ENCODE measurements at regions not wholly inside any gene's neighbourhood (a gene's known extent, or its start where the extent isn't known, plus 50 kb on each side); places are given as distances from the start of the nearest gene placed in this dataset.

DNA sequence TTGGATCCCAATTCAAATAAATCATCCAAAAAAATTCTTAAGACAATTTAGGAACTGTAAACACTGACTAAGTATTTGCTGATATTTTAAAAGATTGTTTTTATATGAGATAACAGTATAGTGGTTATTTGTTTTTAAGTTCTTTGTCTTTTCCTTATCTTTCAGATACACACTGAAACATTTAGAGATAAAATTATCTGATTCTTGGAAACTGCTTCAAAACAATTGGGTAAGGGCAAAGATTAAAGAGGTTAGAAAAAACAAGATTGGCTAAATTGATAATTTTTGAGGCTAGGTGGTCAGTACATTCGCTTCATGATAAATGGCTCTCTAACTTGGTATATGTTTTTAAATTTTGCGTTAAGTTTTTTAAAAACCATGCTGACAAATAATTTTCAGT, 117.3 kb downstream of the PSMG1 start:
- no peaks in the 10 kb centered on the region for H3K9me3 Mint-ChIP-seq
- no peaks in the 10 kb centered on the region for H3K4me1 Mint-ChIP-seq
- H3K36me3 Mint-ChIP-seq (ENCODE audit: low read depth): no peaks in the 10 kb centered on the region
- DNase-seq: no peak
- POLR2A ChIA-PET: no interaction called here
- H3K27me3 Mint-ChIP-seq: peaks cover 11% of the 10 kb centered on the region
- H3K4me3 Mint-ChIP-seq: no peak overlapping the region
- CTCF ChIA-PET: no interaction called here
- H3K27ac Mint-ChIP-seq: no peak overlapping the region

GRCh38 chr21:39064325-39065012, 118.8 kb downstream of the PSMG1 start:
- Mint-ChIP-seq H3K27ac (no peak overlapping the region), H3K27me3 (peaks cover 5% of the 10 kb centered on the region), H3K4me3 (no peak overlapping the region), H3K4me1 (no peaks in the 10 kb centered on the region), H3K36me3 (ENCODE audit: low read depth) (no peaks in the 10 kb centered on the region), H3K9me3 (no peaks in the 10 kb centered on the region)
- DNase-seq: no peak
- ChIA-PET POLR2A (interaction anchor here (0.7 kb wide), 1 partner anchor 274 kb away, joined by 3 read pairs; no protein-coding TSS in a partner anchor), CTCF (interaction anchor here (0.7 kb wide), 1 partner anchor 9 kb away, joined by 3 read pairs; no protein-coding TSS in a partner anchor)

DNA sequence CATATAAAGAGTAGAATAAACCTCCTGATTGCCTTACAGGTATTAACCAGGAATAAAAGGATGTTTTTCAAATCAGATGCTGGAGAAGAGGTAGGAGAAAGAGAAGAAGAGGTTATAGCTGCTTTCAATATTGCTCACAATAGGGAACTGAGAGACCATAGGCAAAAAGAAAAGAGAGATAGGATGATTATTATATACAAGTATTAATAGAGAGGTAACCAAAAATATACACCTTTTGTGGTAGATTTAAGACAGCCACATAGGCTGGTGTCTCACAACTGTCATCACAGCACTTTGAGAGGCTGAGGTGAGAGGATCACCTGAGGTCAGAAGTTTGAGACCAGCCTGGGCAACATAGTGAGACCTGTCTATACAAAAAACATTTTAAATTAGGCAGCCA, 119.7 kb downstream of the PSMG1 start:
- Mint-ChIP-seq H3K36me3 (ENCODE audit: low read depth) (no peaks in the 10 kb centered on the region), H3K27ac (no peak overlapping the region), H3K27me3 (no peaks in the 10 kb centered on the region), H3K9me3 (no peaks in the 10 kb centered on the region), H3K4me3 (no peak overlapping the region), H3K4me1 (no peaks in the 10 kb centered on the region)
- DNase-seq: no peak
- CTCF ChIA-PET: no interaction called here
- POLR2A ChIA-PET: no interaction called here

DNA sequence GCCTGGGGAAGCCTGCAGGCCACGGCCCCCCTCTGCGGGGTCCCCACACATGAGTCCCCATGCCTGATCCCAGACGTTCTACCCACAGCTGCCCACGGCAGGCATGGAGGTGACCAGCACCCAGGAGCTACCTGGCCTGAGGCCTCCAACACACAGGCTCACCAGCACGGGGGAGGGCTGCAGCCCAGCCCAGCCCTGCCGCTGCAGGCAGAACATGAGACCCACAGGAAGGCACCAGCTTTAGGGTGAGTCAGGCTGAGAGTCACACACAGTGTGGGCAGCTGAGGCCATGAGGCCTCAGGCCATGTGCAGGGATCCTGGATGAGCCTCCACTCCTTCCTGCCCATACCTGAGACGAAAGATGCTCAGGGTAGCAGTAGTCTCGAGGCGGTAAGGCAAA, 121.1 kb downstream of the PSMG1 start:
- Mint-ChIP-seq H3K9me3 (no peaks in the 10 kb centered on the region), H3K4me1 (no peaks in the 10 kb centered on the region), H3K27ac (no peak overlapping the region), H3K27me3 (no peaks in the 10 kb centered on the region), H3K36me3 (ENCODE audit: low read depth) (no peaks in the 10 kb centered on the region), H3K4me3 (no peak overlapping the region)
- CTCF ChIA-PET: no interaction called here
- POLR2A ChIA-PET: no interaction called here
- DNase-seq: no peak

- ChIA-PET CTCF (no interaction called here), POLR2A (no interaction called here)
- no peak for DNase-seq
- H3K27me3 Mint-ChIP-seq: no peaks in the 10 kb centered on the region
- no peaks in the 10 kb centered on the region for H3K4me1 Mint-ChIP-seq
- H3K4me3 Mint-ChIP-seq: no peak overlapping the region
- H3K36me3 Mint-ChIP-seq (ENCODE audit: low read depth): no peaks in the 10 kb centered on the region
- no peak overlapping the region for H3K27ac Mint-ChIP-seq
- H3K9me3 Mint-ChIP-seq: no peaks in the 10 kb centered on the region
These were observed 121.5 kb downstream of the PSMG1 start for GRCh38 chr21:39061766-39062165.

DNA sequence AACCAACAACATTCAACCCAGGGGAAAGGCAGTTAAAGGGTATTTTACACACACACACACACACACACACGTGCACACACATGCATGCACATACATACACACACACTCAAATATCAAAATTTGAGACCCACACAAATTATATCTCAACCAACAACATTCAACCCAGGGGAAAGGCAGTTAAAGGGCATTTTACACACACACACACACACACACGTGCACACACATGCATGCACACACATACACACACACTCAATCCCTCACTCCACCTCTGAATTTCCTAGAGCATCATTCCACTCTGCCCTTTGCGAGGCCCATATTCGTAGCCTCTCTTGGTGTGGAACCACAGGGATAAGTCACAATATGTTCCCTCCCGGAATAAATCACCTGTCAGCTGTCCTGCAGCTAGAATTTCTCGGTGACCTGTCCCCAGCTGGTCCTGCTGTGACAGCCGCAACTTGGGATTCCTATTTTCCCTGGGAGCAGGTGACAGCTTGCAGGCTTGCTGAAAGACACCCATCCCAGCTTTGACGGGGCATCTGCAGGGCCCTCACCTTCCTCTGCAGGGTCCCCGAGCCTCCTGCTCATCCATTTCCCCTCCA, 122.7 kb downstream of the PSMG1 start:
- CTCF ChIA-PET: no interaction called here

GRCh38 chr21:39057121-39057520, 126.1 kb downstream of the PSMG1 start:
- CTCF ChIA-PET: no interaction called here
- Mint-ChIP-seq H3K36me3 (ENCODE audit: low read depth) (no peaks in the 10 kb centered on the region), H3K4me3 (no peak overlapping the region), H3K27me3 (peaks cover 2% of the 10 kb centered on the region), H3K27ac (no peak overlapping the region), H3K4me1 (no peaks in the 10 kb centered on the region), H3K9me3 (no peaks in the 10 kb centered on the region)
- POLR2A ChIA-PET: no interaction called here
- no peak for DNase-seq

More for the DNA sequence above, 122.7 kb downstream of the PSMG1 start:
- Mint-ChIP-seq H3K27ac (no peak overlapping the region), H3K4me3 (no peak overlapping the region), H3K9me3 (no peaks in the 10 kb centered on the region), H3K4me1 (no peaks in the 10 kb centered on the region), H3K27me3 (peaks cover 2% of the 10 kb centered on the region), H3K36me3 (ENCODE audit: low read depth) (no peaks in the 10 kb centered on the region)
- DNase-seq: no peak
- POLR2A ChIA-PET: no interaction called here

DNA sequence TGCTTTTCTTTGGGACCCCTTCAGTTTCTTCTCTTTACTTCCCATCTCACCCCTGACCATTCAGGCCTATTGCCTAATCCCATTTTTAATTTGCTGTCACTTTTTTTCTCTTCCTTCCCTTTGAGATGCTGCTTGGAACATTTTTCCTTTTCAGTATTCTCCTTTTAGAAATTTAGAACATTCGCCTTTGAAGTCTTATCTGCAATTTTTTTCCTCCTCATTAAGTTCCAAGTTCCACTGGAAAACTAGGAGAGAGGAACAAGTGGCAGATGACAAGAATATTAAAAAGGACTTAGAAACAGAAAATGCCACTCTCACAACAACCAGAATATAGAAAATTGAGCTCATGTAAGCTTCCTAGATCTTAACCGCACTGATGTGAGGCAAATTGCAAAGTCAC, 126.6 kb downstream of the PSMG1 start:
- POLR2A ChIA-PET: no interaction called here

DNA sequence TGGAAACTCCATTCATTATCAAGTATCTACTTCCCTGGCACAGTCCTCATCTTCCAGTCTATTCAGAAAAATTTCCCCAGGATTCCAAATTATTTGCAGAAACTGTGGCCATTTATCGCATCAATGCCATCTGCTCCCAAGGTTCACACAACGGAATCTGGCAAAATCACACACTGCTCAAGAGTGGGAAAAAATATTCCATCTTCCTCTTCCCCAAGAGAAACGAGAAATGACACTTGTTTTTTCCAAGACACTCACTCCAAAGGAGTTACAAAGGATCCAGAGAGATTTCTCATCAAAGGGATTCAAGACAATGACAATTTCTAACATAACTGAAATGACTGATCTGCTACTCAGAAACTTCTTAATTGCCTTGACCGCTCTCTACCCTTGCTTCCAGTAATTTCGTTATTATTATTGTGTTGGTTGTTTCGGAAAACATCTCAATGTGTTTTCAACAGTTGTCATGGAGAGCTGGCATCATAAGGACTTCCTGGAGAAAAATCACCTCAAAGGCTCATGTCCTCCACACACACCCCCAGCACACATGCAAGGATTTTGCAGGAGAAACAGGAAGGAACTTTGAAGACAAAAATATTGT, 128.0 kb downstream of the PSMG1 start:
- Mint-ChIP-seq H3K27ac (no peak overlapping the region), H3K4me1 (no peaks in the 10 kb centered on the region), H3K9me3 (no peaks in the 10 kb centered on the region), H3K27me3 (peaks cover 2% of the 10 kb centered on the region), H3K36me3 (ENCODE audit: low read depth) (no peaks in the 10 kb centered on the region), H3K4me3 (no peak overlapping the region)
- ChIA-PET POLR2A (no interaction called here), CTCF (no interaction called here)
- DNase-seq: no peak

More for the DNA sequence above, 126.6 kb downstream of the PSMG1 start:
- CTCF ChIA-PET: no interaction called here
- Mint-ChIP-seq H3K4me1 (no peaks in the 10 kb centered on the region), H3K4me3 (no peak overlapping the region), H3K27me3 (peaks cover 2% of the 10 kb centered on the region), H3K36me3 (ENCODE audit: low read depth) (no peaks in the 10 kb centered on the region), H3K27ac (no peak overlapping the region), H3K9me3 (no peaks in the 10 kb centered on the region)
- DNase-seq: no peak

- DNase-seq: no peak
- Mint-ChIP-seq H3K27me3 (peaks cover 2% of the 10 kb centered on the region), H3K36me3 (ENCODE audit: low read depth) (no peaks in the 10 kb centered on the region), H3K27ac (no peak overlapping the region), H3K9me3 (no peaks in the 10 kb centered on the region), H3K4me3 (no peak overlapping the region), H3K4me1 (no peaks in the 10 kb centered on the region)
- CTCF ChIA-PET: no interaction called here
- POLR2A ChIA-PET: no interaction called here
These were observed 129.2 kb downstream of the PSMG1 start for GRCh38 chr21:39054066-39054465.

DNA sequence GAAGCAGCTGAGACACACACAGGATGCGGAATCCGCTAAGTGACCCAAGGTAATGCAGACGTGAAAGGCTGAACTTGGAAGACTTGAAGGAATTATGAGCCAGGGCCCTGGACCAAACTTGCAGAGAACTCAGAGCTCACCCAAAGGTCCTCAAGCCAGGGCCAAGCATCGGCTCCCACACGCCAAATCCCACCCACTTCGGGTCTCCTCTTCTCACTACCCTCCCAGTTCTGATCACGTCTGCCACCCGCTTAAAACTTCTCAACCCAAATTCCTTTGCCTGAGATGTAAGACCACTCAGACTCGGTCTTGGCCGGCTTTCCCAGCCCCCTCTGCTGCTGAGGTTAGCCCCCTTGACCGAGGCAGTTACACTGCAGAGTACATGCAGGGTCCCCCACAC, 130.1 kb downstream of the PSMG1 start:
- no peak overlapping the region for H3K27ac Mint-ChIP-seq
- no peaks in the 10 kb centered on the region for H3K36me3 Mint-ChIP-seq (ENCODE audit: low read depth)
- CTCF ChIA-PET: no interaction called here
- no peaks in the 10 kb centered on the region for H3K9me3 Mint-ChIP-seq
- no peak for DNase-seq
- peaks cover 2% of the 10 kb centered on the region for H3K27me3 Mint-ChIP-seq
- POLR2A ChIA-PET: no interaction called here
- no peak overlapping the region for H3K4me3 Mint-ChIP-seq
- no peaks in the 10 kb centered on the region for H3K4me1 Mint-ChIP-seq

DNA sequence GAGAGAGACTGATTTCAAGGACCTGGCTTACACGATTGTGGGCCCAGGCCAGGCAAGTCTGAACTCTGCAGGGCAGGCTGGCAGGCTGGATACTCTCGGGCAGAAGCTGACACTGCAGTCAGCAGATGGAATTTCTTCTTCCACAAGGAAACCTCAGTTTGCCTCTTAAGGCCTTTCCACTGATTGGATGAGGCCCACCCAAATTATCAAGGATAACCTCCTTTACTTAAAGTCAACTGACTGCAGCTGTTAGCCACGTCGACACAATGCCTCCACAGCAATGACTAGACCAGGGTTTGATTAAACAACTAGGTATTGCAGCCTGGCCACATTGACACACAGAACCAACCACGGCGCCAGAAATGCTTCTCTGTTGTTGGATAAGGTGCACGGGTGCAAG, 130.5 kb downstream of the PSMG1 start:
- Mint-ChIP-seq H3K9me3 (no peaks in the 10 kb centered on the region), H3K4me1 (no peaks in the 10 kb centered on the region), H3K36me3 (ENCODE audit: low read depth) (no peaks in the 10 kb centered on the region), H3K27ac (no peak overlapping the region), H3K27me3 (peaks cover 2% of the 10 kb centered on the region), H3K4me3 (no peak overlapping the region)
- ChIA-PET CTCF (no interaction called here), POLR2A (no interaction called here)
- no peak for DNase-seq

GRCh38 chr21:39051588-39051949, 131.7 kb downstream of the PSMG1 start:
- Mint-ChIP-seq H3K36me3 (ENCODE audit: low read depth) (no peaks in the 10 kb centered on the region), H3K27me3 (peaks cover under 1% of the 10 kb centered on the region), H3K9me3 (no peaks in the 10 kb centered on the region), H3K4me1 (no peaks in the 10 kb centered on the region), H3K27ac (no peak overlapping the region), H3K4me3 (no peak overlapping the region)
- POLR2A ChIA-PET: no interaction called here
- CTCF ChIA-PET: no interaction called here
- DNase-seq: no peak
